NOMO-1 treated with DMSO at 0.1 percent for 48 hours (cell line): ENCODE measurements at regions not wholly inside any gene's neighbourhood (a gene's known extent, or its start where the extent isn't known, plus 50 kb on each side); places are given as distances from the start of the nearest gene placed in this dataset.
"Not testable (repeated sequence)": the region's sequence is repeated elsewhere in the genome, so short reads cannot be mapped to it uniquely, and the experiment has no call there.

Experiments
- DNase-seq: peaks from one replicate; lab custom pipeline; 2025; ENCODE audit not compliant: unreplicated experiment; lab: John Stamatoyannopoulos, UW

DNA sequence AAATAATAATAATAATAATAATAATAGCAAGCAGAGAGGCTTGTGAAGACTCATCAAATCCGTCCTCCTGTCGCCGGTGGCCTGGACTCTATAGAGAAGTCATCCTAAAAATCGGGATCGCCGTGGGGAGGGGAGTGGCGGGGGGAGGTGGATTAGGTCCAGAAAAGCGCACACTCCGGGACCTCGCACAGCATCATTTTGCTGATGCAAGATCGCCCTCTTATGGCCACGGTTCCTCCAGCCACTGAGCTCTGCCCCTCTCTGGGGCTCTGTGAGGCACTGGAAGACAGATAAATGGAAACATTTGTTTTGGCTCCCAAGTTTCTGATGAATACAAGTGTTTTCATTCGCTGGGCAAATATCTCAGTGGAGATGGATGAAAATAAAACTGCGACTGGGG is 612.0 kb downstream of the MATN1 start:
- no peak for DNase-seq

DNA sequence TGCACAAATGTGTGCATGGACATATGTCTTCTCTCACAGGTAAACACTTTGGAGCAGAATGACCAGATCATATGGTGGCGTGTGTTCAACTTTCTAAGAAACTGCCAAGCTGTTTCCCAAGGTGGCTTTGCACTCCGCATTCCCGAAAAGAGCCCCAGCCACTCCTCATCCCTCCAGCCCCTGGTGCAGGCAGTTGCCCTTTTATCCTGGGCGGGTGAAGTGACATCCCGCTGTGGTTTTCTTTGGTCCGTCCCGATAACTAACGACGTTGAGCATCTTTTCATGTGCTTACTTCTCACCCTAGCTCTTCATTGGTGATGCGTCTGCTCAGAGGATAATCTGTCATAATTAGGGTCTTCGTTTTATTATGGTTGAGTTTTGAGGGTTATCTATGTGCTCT is 612.5 kb downstream of the MATN1 start:
- DNase-seq: no peak

- no peak for DNase-seq
These were observed 613.5 kb downstream of the MATN1 start for GRCh38 chr1:30109853-30110252.

GRCh38 chr1:30108186-30108585 is 615.2 kb downstream of the MATN1 start:
- DNase-seq: peak; percentile 21

GRCh38 chr1:30106125-30106524 is 617.3 kb downstream of the MATN1 start:
- DNase-seq: no peak

- no peak for DNase-seq
These were observed 618.8 kb downstream of the MATN1 start for GRCh38 chr1:30104551-30104950.

GRCh38 chr1:30103708-30104411 is 619.5 kb downstream of the MATN1 start:
- DNase-seq: no peak

GRCh38 chr1:30102605-30103004 is 620.8 kb downstream of the MATN1 start:
- no peak for DNase-seq

DNA sequence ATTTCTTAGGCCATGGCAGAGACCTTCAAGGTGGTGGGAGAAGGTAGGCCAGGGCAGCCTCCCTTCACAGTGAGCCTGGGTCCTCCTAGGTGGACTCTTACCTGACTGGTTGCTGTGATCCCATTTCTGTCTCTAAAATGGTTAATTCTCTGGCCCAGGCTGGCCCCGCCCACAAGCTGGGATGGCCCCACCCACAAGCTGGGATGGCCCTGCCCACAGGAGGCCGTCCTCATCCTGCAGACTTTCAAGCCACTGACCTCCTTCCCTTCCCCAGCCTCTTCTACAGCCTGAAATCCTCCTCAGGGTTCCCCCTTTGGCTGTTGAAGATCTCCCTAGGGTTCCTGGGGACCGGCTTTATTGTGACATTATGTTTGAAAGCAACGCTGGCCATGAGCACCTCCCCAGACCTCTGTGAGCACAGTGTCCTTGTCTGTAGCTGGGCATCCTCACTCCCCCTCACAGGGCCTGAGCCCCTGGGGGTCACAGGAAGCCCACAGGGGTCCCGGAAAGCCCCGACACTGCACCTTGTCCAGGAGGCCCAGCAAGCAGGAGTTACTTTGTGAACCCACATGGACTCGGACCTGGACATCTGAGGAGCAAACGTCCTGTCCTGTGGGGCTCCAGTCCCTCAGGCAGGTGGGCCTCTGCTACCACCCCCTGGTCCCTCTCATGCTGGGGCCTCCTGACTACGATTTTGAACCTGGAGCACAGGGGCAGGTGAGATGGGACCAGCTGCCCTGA is 621.7 kb downstream of the MATN1 start:
- DNase-seq: no peak

DNA sequence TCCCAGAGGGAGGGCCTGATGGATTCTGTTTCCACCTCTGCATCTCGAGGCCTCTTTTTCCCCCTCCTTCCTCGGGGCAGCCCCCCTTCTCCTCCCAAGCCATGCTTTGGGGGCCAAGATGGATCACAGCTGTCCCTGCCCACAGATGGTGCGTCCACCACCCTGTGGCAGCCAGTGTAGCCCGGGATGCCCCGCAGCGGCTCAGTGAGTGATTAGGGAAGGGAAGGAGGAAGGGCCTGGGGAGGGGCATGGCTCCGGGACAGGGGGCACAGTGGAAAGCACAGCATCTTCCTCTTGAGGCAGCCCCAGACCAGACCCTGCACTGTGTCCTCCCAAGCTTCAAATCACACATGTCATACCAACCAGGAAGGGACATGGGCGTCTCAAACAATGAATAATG is 622.4 kb downstream of the MATN1 start:
- DNase-seq: no peak

GRCh38 chr1:30100524-30100862 is 622.9 kb downstream of the MATN1 start:
- DNase-seq: no peak

DNA sequence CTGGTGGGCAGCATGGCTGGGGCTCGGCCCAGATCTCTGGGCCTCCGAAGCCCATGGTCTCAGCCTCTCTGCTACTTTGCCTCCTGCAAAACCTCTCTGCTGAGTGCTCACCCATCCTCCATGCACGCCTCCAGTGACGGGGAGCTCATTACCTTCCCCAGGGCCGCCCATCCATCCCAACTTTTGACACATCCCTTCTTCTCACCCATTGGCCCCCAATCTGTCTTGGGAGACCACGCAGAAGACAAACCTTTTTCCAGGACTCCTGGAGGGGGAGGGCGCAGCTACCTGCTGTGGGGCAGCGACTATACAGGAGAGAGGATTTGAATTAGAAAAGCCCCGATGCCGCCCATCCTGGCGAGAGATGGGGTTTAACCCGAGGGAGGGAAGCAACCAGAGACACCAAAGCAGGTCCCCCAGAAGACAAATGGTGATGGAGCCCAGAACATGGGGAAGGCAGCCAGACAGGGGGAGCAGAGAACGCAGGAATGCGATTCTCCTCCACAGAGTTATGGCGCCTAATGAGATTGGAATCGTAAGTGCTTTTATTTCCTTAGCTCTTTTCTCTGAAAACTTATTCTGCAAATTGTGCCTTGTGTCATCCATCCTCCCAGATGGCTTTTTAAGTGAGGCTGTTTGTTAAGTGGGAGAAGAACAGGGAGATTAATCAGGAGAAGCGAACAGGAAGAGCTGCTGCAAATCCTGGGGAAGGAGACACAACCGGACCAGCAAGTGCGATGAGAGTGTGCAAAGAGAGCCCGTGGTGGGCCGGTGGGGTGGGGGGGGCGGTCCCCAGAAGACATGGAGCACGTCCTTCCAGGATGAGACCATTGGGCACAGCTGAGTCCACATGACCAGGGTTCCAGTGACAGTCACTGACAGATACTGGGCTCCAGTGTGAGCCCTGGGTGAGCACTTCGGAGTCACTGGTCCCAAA is 623.5 kb downstream of the MATN1 start:
- DNase-seq: no peak

GRCh38 chr1:30097851-30098250 is 625.5 kb downstream of the MATN1 start:
- not testable (repeated sequence) for DNase-seq

DNA sequence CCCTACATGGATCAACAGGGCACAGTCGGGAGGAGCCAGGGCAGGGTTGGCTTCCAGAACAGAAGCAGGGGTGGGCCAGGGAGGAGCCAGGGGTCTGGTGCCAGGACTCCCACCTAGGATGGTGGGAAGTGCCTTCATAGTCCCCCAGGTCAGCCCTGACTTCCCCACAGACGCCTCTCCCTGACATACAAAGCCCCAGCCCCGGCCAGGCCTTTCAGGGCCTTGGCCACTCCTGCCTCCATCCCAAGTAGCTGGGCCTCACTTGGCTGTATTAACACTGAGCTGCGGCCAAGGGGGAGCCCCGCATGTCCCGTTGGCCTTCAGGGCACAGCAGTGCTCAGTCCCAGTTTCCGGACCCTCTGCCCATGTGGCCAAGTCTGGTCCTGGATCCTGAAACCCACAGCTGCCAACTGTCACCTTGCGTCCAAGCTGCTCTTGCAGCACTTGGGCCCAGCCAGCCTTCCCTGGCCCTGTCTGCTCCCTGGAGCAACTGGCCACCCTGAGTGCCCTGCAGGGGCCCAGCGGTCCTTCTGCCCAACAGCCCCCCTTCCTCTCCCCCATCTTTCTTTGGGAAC is 627.8 kb downstream of the MATN1 start:
- no peak for DNase-seq

DNA sequence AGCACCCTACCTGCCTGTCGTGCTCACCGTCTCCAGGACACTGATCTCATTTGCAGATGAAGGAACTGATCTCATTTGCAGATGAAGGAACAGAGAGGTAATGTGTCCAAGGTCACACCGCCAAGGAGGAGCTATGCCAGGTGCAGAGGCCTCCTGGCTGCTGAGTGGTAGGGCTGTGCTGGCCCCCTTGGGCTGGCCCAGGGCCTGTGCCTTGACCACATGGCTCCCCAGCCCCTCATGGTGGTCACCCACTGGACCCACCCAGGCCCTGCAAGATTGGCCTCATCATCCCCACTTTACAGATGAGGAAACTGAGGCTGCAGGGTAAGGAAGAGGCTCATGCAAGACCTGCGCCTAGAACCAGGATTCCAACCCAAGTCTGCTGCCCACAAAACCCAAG is 628.3 kb downstream of the MATN1 start:
- DNase-seq: no peak

GRCh38 chr1:30092051-30092858 is 631.1 kb downstream of the MATN1 start:
- DNase-seq: no peak

DNA sequence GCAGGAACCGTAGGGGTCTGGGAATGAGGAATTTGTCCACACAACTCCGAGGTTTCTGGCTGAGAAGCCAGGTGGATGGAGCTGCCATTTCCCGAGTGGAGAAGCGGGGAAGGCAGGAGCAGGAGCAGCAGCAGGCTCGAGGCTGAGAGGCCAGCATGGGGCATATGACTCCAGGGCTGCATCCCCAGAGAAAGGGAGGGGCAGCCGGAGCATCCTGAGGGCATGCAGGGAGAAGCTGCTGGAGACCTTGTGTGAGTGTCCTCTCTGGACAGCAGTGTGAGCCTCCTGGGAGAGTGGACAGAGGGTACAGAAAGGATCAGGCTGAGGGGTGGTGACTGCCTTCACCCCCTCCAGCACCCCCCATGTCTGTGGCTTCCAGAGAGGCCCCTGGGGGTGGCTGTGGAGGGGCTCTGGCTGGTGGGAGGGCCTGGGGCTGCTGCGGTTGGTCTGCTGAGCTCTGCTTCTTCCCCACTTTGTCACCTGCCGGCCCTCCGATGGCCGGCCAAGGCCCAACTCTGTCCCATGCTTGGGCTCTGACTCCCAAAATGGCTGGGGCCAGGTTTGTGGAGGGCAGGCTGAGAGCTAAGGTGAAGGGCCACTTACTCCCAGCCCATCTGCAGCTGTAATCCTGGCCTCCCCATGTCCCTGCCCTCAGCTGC is 633.1 kb downstream of the MATN1 start:
- no peak for DNase-seq

- DNase-seq: no peak
These were observed 634.4 kb downstream of the MATN1 start for GRCh38 chr1:30089024-30089430.

GRCh38 chr1:30088594-30088993 is 634.8 kb downstream of the MATN1 start:
- DNase-seq: no peak

DNA sequence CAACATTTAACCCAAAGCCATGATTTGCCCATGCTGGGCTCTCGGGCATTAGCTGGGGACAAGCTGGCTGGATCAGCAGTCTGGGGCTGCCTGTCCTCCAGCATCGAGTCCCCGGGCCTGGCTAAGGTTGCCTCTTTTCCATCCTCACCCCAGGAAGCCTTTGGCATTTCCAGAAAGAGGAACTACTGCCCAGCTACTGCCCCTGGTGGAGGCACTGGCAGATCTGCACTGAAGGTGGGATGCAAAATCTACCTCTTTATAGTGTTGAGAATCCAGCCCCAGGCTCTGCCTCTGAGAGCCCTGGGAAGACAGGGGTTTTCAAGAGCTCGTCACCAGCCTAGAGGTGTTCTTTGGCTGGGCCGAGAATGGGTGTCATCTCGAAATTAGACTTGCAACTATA is 635.9 kb downstream of the MATN1 start:
- no peak for DNase-seq
